ENCODE measurements at regions not wholly inside any gene's neighbourhood (a gene's known extent, or its start where the extent isn't known, plus 50 kb on each side); places are given as distances from the start of the nearest gene placed in this dataset.

- DNase-seq, result no peak
- Histone ChIP-seq H3K27me3 (ENCODE audit: insufficient read depth, low read depth) (no peaks in the 10 kb centered on the region), H3K9me2 (ENCODE audit: insufficient read depth) (no peaks in the 10 kb centered on the region; the same call in 1 of the 2 replicates), H2AFZ (no peak overlapping the region), H3K27ac (no peak overlapping the region), H3K36me3 (ENCODE audit: low read depth) (no peaks in the 10 kb centered on the region), H3K4me3 (no peak overlapping the region), H3K79me2 (ENCODE audit: low read depth) (no peaks in the 10 kb centered on the region), H3K9me3 (ENCODE audit: insufficient read depth, low read depth) (no peaks in the 10 kb centered on the region), H3K4me2 (no peak overlapping the region), H4K20me1 (ENCODE audit: insufficient read depth) (no peaks in the 10 kb centered on the region), H3K4me1 (replicated peaks; ENCODE audit: insufficient read depth) (no peaks in the 10 kb centered on the region), H3F3A (ENCODE audit: insufficient read depth, low read depth) (no peaks in the 10 kb centered on the region)
- ChIA-PET POLR2A (ENCODE audit: unreplicated experiment) (no interaction called here), CTCF (no interaction called here)
- intact Hi-C loops (cut with micrococcal nuclease; ENCODE audit: unreplicated experiment), result no loop called here
- TF ChIP-seq CTCF (conservative IDR thresholded peaks at IDR 0.05) (no peak), EZH2 (IDR thresholded peaks at IDR 0.05; ENCODE audit: low read depth) (no peak)
- BruUV-seq (replicated peaks), result no TSS peak
Observed at GRCh38 chr21:14763695-14764064, 217.6 kb upstream of the SAMSN1 start.

- POLR2A ChIA-PET (ENCODE audit: unreplicated experiment), result no interaction called here
- H4K20me1 ChIP-seq (ENCODE audit: insufficient read depth), result no peaks in the 10 kb centered on the region
Observed at GRCh38 chr21:14762734-14763694, 216.9 kb upstream of the SAMSN1 start.

GRCh38 chr21:14762327-14762726, 216.2 kb upstream of the SAMSN1 start:
- no peaks in the 10 kb centered on the region for H3K27me3 ChIP-seq (ENCODE audit: insufficient read depth, low read depth)
- no peaks in the 10 kb centered on the region; the same call in 1 of the 2 replicates for H3K9me2 ChIP-seq (ENCODE audit: insufficient read depth)
- no peaks in the 10 kb centered on the region for H4K20me1 ChIP-seq (ENCODE audit: insufficient read depth)
- TF ChIP-seq CTCF (conservative IDR thresholded peaks at IDR 0.05), result no peak
- TF ChIP-seq EZH2 (IDR thresholded peaks at IDR 0.05; ENCODE audit: low read depth), result no peak
- H3K4me2 ChIP-seq, result no peak overlapping the region
- no peaks in the 10 kb centered on the region for H3F3A ChIP-seq (ENCODE audit: insufficient read depth, low read depth)
- no peak overlapping the region for H3K27ac ChIP-seq
- no peaks in the 10 kb centered on the region for H3K9me3 ChIP-seq (ENCODE audit: insufficient read depth, low read depth)
- BruUV-seq (replicated peaks), result no TSS peak
- H3K79me2 ChIP-seq (ENCODE audit: low read depth), result no peaks in the 10 kb centered on the region
- POLR2A ChIA-PET (ENCODE audit: unreplicated experiment), result no interaction called here
- DNase-seq, result no peak
- intact Hi-C loops (cut with micrococcal nuclease; ENCODE audit: unreplicated experiment), result no loop called here
- H2AFZ ChIP-seq, result no peak overlapping the region
- CTCF ChIA-PET, result no interaction called here
- H3K4me3 ChIP-seq, result no peak overlapping the region
- H3K4me1 ChIP-seq (replicated peaks; ENCODE audit: insufficient read depth), result no peaks in the 10 kb centered on the region
- no peaks in the 10 kb centered on the region for H3K36me3 ChIP-seq (ENCODE audit: low read depth)

More at GRCh38 chr21:14762734-14763694, 216.9 kb upstream of the SAMSN1 start:
- no peaks in the 10 kb centered on the region for H3K9me3 ChIP-seq (ENCODE audit: insufficient read depth, low read depth)
- no peaks in the 10 kb centered on the region for H3K27me3 ChIP-seq (ENCODE audit: insufficient read depth, low read depth)
- no peak overlapping the region for H3K27ac ChIP-seq
- no peak for DNase-seq
- 0 out of 2 replicates have a peak overlapping the region, but pooled peaks have one; percentile 42 for H2AFZ ChIP-seq
- no TSS peak for BruUV-seq (replicated peaks)
- no peaks in the 10 kb centered on the region; the same call in 1 of the 2 replicates for H3K9me2 ChIP-seq (ENCODE audit: insufficient read depth)
- TF ChIP-seq EZH2 (IDR thresholded peaks at IDR 0.05; ENCODE audit: low read depth) (no peak), CTCF (conservative IDR thresholded peaks at IDR 0.05) (no peak)
- H3K79me2 ChIP-seq (ENCODE audit: low read depth), result no peaks in the 10 kb centered on the region
- H3K36me3 ChIP-seq (ENCODE audit: low read depth), result no peaks in the 10 kb centered on the region
- H3K4me1 ChIP-seq (replicated peaks; ENCODE audit: insufficient read depth), result no peaks in the 10 kb centered on the region
- intact Hi-C loops (cut with micrococcal nuclease; ENCODE audit: unreplicated experiment), result no loop called here
- CTCF ChIA-PET, result no interaction called here
- no peaks in the 10 kb centered on the region for H3F3A ChIP-seq (ENCODE audit: insufficient read depth, low read depth)
- H3K4me2 ChIP-seq, result peak overlapping the region; percentile 19; the same call in 1 of the 2 replicates
- H3K4me3 ChIP-seq, result no peak overlapping the region
